NCI-H82 (cell line): ENCODE measurements at regions not wholly inside any gene's neighbourhood (a gene's known extent, or its start where the extent isn't known, plus 50 kb on each side); places are given as distances from the start of the nearest gene placed in this dataset.

Experiments
- DNase-seq: peaks from one replicate; lab custom pipeline; 2025; lab: John Stamatoyannopoulos, UW

- DNase-seq: no peak
Measured at GRCh38 chr1:51025374-51025773, 55.3 kb downstream of the CDKN2C start.

- no peak for DNase-seq
Measured at GRCh38 chr1:51032936-51033335, 62.9 kb downstream of the CDKN2C start.

GRCh38 chr1:51044199-51044598, 57.8 kb upstream of the C1orf185 start:
- DNase-seq: no peak

GRCh38 chr1:51044834-51045233, 57.2 kb upstream of the C1orf185 start:
- DNase-seq: peak; percentile 8

- DNase-seq: no peak
Measured at GRCh38 chr1:51048021-51048420, 54.0 kb upstream of the C1orf185 start.

- DNase-seq: no peak
Measured at GRCh38 chr1:51048670-51049069, 53.4 kb upstream of the C1orf185 start.
